ENCODE measurements at regions not wholly inside any gene's neighbourhood (a gene's known extent, or its start where the extent isn't known, plus 50 kb on each side); places are given as distances from the start of the nearest gene placed in this dataset.

DNA sequence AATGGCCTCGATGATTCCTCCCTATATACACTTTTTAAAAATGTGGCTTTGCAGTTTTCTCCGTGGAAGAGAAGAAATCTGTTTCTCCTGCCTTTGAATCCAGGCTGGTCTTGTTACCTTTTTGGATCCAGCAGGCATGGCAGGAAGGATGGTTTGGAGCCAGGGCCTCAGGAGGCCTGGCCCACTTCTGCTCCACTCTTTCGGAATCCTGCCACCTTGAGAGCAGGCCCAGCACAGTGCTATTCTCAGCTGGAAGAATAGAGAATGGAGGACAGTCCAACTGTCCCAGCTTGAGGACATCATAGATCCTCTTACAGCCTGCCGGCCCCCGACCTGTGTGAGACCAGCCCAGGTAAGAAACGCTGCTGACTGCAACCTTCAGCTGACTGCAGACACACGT is 421.5 kb downstream of the FUT8 start:
- TF ChIP-seq, protein P1, sequence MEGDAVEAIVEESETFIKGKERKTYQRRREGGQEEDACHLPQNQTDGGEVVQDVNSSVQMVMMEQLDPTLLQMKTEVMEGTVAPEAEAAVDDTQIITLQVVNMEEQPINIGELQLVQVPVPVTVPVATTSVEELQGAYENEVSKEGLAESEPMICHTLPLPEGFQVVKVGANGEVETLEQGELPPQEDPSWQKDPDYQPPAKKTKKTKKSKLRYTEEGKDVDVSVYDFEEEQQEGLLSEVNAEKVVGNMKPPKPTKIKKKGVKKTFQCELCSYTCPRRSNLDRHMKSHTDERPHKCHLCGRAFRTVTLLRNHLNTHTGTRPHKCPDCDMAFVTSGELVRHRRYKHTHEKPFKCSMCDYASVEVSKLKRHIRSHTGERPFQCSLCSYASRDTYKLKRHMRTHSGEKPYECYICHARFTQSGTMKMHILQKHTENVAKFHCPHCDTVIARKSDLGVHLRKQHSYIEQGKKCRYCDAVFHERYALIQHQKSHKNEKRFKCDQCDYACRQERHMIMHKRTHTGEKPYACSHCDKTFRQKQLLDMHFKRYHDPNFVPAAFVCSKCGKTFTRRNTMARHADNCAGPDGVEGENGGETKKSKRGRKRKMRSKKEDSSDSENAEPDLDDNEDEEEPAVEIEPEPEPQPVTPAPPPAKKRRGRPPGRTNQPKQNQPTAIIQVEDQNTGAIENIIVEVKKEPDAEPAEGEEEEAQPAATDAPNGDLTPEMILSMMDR (conservative IDR thresholded peaks at IDR 0.05): no peak
- H3K27ac ChIP-seq: no peak overlapping the region

DNA sequence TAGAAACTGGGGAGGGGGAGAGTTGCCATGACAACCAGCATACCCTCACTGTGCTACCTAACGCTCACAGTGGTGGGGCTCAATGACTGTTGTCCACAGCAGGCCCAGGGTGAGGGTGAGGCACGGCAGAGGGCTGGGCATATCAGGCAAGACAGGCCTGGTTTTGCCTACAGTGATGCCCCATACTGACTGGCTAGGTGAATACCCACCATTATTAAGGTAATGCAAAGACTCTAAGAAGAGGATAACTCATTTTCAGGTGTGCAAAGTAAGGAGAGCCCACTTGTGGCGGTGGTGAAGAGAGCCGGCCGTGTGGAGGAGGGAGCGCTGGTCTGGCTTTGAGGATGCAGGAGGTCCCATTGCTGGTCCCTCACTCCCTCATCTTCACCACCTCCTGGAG is 422.3 kb downstream of the FUT8 start:
- TF ChIP-seq, protein P1 (conservative IDR thresholded peaks at IDR 0.05): no peak
- H3K27ac ChIP-seq: no peak overlapping the region

DNA sequence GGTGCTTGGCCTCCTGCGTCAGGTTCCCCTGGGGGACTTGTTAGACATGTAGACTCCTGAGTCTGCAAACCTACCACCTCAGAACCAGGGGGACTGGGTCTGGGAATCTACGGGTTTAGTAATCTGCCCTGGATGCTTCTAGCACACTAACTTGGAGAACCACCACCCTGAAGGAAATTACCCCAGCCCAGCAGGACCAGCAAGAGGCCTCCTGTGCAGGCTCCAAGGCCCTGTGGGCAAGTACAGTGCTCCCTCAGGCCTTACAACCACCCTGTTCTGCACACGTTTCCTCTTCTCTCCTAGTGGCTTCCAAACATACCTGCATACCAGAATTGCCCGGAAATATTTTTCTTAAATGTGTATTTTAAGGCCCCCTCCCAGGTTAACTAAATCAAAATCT is 423.0 kb downstream of the FUT8 start:
- TF ChIP-seq, protein P1 (conservative IDR thresholded peaks at IDR 0.05): no peak
- no peak overlapping the region for H3K27ac ChIP-seq

DNA sequence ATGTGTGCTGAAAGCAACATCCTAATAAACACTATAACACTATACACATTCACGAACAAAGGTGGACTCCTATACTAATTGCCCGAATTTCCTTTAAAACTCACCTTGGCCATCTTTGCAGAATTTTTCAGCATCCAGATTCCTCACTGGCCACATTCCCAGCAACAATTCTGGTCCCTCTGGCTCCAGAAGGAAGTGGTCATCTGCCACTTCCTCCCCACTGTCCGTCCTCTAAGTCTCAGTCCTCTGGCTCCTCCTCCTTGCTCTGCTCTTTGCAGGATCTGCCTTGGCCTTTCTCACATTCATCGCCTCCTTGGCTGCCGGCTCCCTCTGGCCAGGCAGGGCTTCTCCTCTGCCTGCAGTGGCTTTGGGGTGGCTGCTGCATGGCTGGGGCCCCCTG is 426.0 kb downstream of the FUT8 start:
- no peak overlapping the region for H3K27ac ChIP-seq
- TF ChIP-seq, protein P1 (conservative IDR thresholded peaks at IDR 0.05): no peak

DNA sequence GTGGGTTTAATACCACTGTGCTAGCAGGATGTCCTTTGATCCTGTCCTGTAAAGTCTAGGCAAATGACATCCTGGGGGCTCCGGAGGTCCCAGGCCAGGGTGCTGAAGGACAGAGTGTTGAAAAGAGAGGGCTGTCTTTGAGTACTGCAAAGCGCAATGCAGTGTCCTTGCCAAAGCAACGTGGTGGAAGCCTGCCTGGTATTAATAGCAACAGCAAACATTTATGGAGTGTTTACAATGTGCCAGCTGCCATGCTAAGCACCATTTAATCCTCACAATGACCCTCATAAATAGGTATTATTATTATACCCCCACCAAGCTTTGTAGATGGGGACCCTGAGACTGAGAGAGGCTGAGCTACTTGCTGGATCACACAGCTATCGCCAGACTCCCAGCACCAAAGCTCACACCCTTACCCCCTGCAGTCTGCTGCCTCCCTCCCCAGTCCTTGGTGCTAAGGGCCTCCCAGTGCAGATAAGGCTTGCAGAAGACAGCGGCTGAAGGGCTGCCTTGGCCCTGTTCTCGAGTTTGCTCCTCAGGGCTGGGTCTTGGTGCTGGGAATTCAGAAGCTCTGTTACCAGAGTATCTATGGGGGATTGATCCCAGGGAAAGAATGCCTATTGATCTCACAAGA is 427.7 kb downstream of the FUT8 start:
- TF ChIP-seq, protein P1 (conservative IDR thresholded peaks at IDR 0.05): no peak
- no peak overlapping the region for H3K27ac ChIP-seq

DNA sequence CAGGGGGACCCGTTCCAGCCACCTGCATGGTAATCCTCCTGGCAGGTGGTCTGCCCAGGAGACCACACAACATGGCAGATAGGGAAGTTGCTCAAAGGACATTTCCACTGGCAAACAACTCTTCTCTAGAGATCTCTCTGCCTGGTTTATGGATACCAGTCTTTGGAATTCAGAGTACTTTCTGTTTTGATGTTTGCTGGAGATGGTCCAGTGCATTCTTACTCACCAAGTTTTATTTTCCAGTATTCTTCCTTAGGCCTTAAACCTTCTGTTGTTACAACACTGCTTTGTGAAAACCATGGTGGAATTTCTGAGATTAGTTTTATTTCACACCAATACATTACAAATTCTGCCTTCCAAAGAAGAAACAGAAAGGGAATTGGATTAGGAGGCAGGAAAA is 428.3 kb downstream of the FUT8 start:
- TF ChIP-seq, protein P1 (conservative IDR thresholded peaks at IDR 0.05): no peak
- H3K27ac ChIP-seq: no peak overlapping the region

DNA sequence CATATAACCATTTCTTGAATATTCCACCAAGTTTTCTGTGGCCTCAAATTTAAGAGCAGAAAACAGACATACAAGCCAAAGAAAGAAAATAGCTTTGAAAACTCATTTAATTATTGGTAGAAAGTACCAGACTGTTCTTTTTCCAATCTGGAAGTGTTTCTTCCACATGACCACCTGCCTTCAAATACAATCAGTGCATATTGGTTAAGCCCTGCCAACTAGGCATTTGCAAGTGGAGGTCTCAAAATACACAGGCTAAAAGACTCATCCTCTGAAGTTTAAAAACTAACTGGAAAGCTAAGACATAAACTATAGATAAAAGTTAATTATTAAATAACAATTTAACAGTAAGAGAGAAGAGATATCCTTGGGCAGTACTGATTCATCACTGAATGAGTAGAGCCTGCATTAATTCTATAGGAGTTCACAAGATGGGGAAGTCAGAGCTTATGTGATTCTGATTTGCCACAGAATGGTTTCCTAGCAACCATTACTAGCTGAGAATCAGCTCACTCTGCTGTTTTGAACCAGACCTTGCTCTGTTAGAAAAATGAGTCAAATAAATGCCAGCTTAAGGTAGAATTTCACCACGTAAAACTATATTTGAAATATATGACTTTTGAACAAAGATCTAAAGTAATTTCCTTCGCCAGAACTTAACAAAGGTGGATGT is 433.8 kb downstream of the FUT8 start:
- no peak overlapping the region for H3K27ac ChIP-seq
- TF ChIP-seq, protein P1 (conservative IDR thresholded peaks at IDR 0.05): no peak
